Hepatocyte (in vitro differentiated cells): ENCODE measurements at regions not wholly inside any gene's neighbourhood (a gene's known extent, or its start where the extent isn't known, plus 50 kb on each side); places are given as distances from the start of the nearest gene placed in this dataset.

Experiments used
- CTCF ChIP-seq: fragments of 200-600 bp; sonication (generic); IDR thresholded peaks from 2 replicates; pipeline ENCODE4 v1.5.1; 2016; ENCODE audit warnings: antibody characterized with exemption, mild to moderate bottlenecking; ENCODE audit not compliant: poor library complexity
- EZH2phosphoT487 ChIP-seq: fragments of 200-600 bp; sonication (generic); IDR thresholded peaks from one replicate; pipeline ENCODE4 v1.6.1; 2018; ENCODE audit warnings: antibody characterized with exemption, mild to moderate bottlenecking, low read depth, moderate library complexity; ENCODE audit not compliant: unreplicated experiment, severe bottlenecking

GRCh38 chr4:72767618-72768302, 198.7 kb upstream of the ADAMTS3 start:
- no peak for TF ChIP-seq CTCF
- no peak for TF ChIP-seq EZH2phosphoT487
